HG03066 (cell line): ENCODE measurements at regions not wholly inside any gene's neighbourhood (a gene's known extent, or its start where the extent isn't known, plus 50 kb on each side); places are given as distances from the start of the nearest gene placed in this dataset.
"Not testable (repeated sequence)": the region's sequence is repeated elsewhere in the genome, so short reads cannot be mapped to it uniquely, and the experiment has no call there.

Experiments
- ATAC-seq: cut with Tn5 transposase; IDR thresholded peaks from one replicate; pipeline ENCODE4 v1.9.1; 2021; ENCODE audit warnings: low read depth; ENCODE audit not compliant: unreplicated experiment

- no peak for ATAC-seq
These were observed 170.1 kb downstream of the RPRM start for GRCh38 chr2:153308466-153308865.

- no peak for ATAC-seq
These were observed 171.3 kb downstream of the RPRM start for GRCh38 chr2:153307223-153307622.

GRCh38 chr2:153299809-153300208 is 178.8 kb downstream of the RPRM start:
- ATAC-seq, result no peak

- no peak for ATAC-seq
These were observed 179.3 kb downstream of the RPRM start for GRCh38 chr2:153299217-153299616.

GRCh38 chr2:153294199-153294786 is 184.3 kb downstream of the RPRM start:
- ATAC-seq, result no peak

- no peak for ATAC-seq
These were observed 186.8 kb downstream of the RPRM start for GRCh38 chr2:153291718-153292117.

GRCh38 chr2:153287109-153287801 is 191.3 kb downstream of the RPRM start:
- ATAC-seq, result peak; percentile 65

- no peak for ATAC-seq
These were observed 209.6 kb downstream of the RPRM start for GRCh38 chr2:153268941-153269461.

GRCh38 chr2:153256876-153257275 is 221.7 kb downstream of the RPRM start:
- not testable (repeated sequence) for ATAC-seq

GRCh38 chr2:153246636-153247035 is 231.9 kb downstream of the RPRM start:
- not testable (repeated sequence) for ATAC-seq

- ATAC-seq, result peak; percentile 82
These were observed 243.0 kb downstream of the RPRM start for GRCh38 chr2:153235516-153235915.

GRCh38 chr2:153232464-153232863 is 246.1 kb downstream of the RPRM start:
- ATAC-seq, result no peak

- ATAC-seq, result no peak
These were observed 247.6 kb downstream of the RPRM start for GRCh38 chr2:153230977-153231376.

GRCh38 chr2:153228904-153229303 is 249.7 kb downstream of the RPRM start:
- ATAC-seq, result no peak

GRCh38 chr2:153227981-153228380 is 250.6 kb downstream of the RPRM start:
- no peak for ATAC-seq

GRCh38 chr2:153222231-153223165 is 256.1 kb downstream of the RPRM start:
- no peak for ATAC-seq

GRCh38 chr2:153221506-153221905 is 257.1 kb downstream of the RPRM start:
- ATAC-seq, result no peak

- ATAC-seq, result no peak
These were observed 257.5 kb downstream of the RPRM start for GRCh38 chr2:153221087-153221486.

- no peak for ATAC-seq
These were observed 259.7 kb downstream of the RPRM start for GRCh38 chr2:153218851-153219250.

GRCh38 chr2:153214337-153214736 is 264.2 kb downstream of the RPRM start:
- no peak for ATAC-seq

- no peak for ATAC-seq
These were observed 265.5 kb downstream of the RPRM start for GRCh38 chr2:153213022-153213421.
